ENCODE measurements at regions not wholly inside any gene's neighbourhood (a gene's known extent, or its start where the extent isn't known, plus 50 kb on each side); places are given as distances from the start of the nearest gene placed in this dataset.

- WGBS, result 86% methylated on average over 12 of the region's 12 CpGs
- intact Hi-C loops (cut with DNase I), result no loop called here
- TF ChIP-seq EP300 (IDR thresholded peaks at IDR 0.05), result no peak
- H3K9me3 ChIP-seq, result no peaks in the 10 kb centered on the region
- DNase-seq (ENCODE audit: extremely low spot score), result no peak
- H3K36me3 ChIP-seq, result no peaks in the 10 kb centered on the region
- H3K27ac ChIP-seq (replicated peaks in 1 of 4), result no peak overlapping the region
- H3K4me3 ChIP-seq, result no peak overlapping the region
- H3K27me3 ChIP-seq, result peaks cover 0 to 5% (median 0%) of the 10 kb centered on the region in 4 donors
- peaks cover 5 to 12% (median 8%) of the 10 kb centered on the region in 4 donors for H3K4me1 ChIP-seq
Observed at GRCh38 chr13:112322557-112322956, 53.6 kb upstream of the SPACA7 start.

GRCh38 chr13:112324116-112324515 is 52.0 kb upstream of the SPACA7 start:
- 48% methylated on average over 15 of the region's 16 CpGs for WGBS

GRCh38 chr13:112325142-112325808 is 50.9 kb upstream of the SPACA7 start:
- Histone ChIP-seq H3K4me3 (no peak overlapping the region), H3K9me3 (no peaks in the 10 kb centered on the region), H3K27ac (replicated peaks in 1 of 4) (no peak overlapping the region), H3K36me3 (no peaks in the 10 kb centered on the region), H3K27me3 (peaks cover 0 to 19% (median 0%) of the 10 kb centered on the region in 4 donors), H3K4me1 (peaks cover 5 to 12% (median 8%) of the 10 kb centered on the region in 4 donors)
- intact Hi-C loops (cut with DNase I), result no loop called here
- 78% methylated on average over 26 of the region's 26 CpGs for WGBS
- no peak for DNase-seq (ENCODE audit: extremely low spot score)
- TF ChIP-seq POLR2A (IDR thresholded peaks at IDR 0.05; ENCODE audit: low read depth) (no peak), EP300 (IDR thresholded peaks at IDR 0.05) (no peak), CTCF (IDR thresholded peaks at IDR 0.05) (no peak), POLR2AphosphoS5 (IDR thresholded peaks at IDR 0.05) (no peak)

More at GRCh38 chr13:112324116-112324515, 52.0 kb upstream of the SPACA7 start:
- Histone ChIP-seq H3K9me3 (no peaks in the 10 kb centered on the region), H3K4me1 (peaks cover 5 to 12% (median 8%) of the 10 kb centered on the region in 4 donors), H3K36me3 (no peaks in the 10 kb centered on the region), H3K4me3 (no peak overlapping the region), H3K27ac (replicated peaks in 1 of 4) (no peak overlapping the region), H3K27me3 (peaks cover 0 to 8% (median 0%) of the 10 kb centered on the region in 4 donors)
- no peak for TF ChIP-seq CTCF (IDR thresholded peaks at IDR 0.05)
- no peak for TF ChIP-seq EP300 (IDR thresholded peaks at IDR 0.05)
- TF ChIP-seq POLR2AphosphoS5 (IDR thresholded peaks at IDR 0.05), result no peak
- TF ChIP-seq POLR2A (IDR thresholded peaks at IDR 0.05; ENCODE audit: low read depth), result no peak
- intact Hi-C loops (cut with DNase I), result no loop called here
- no peak for DNase-seq (ENCODE audit: extremely low spot score)

GRCh38 chr13:112325920-112326645 is 50.1 kb upstream of the SPACA7 start:
- Histone ChIP-seq H3K4me3 (no peak overlapping the region), H3K27ac (replicated peaks in 1 of 4) (no peak overlapping the region), H3K9me3 (no peaks in the 10 kb centered on the region), H3K4me1 (peaks cover 5 to 19% (median 16%) of the 10 kb centered on the region in 4 donors), H3K36me3 (no peaks in the 10 kb centered on the region), H3K27me3 (peaks cover 0 to 28% (median 3%) of the 10 kb centered on the region in 4 donors)
- 47% methylated on average over 25 of the region's 26 CpGs for WGBS
- DNase-seq (ENCODE audit: extremely low spot score), result no peak
- TF ChIP-seq POLR2A (IDR thresholded peaks at IDR 0.05; ENCODE audit: low read depth) (no peak), POLR2AphosphoS5 (IDR thresholded peaks at IDR 0.05) (peak; percentile 37 to 49)
- intact Hi-C loops (cut with DNase I), result no loop called here

All from esophagus muscularis mucosa (tissue), 4 donors.